A549 (cell line): ENCODE measurements at regions not wholly inside any gene's neighbourhood (a gene's known extent, or its start where the extent isn't known, plus 50 kb on each side); places are given as distances from the start of the nearest gene placed in this dataset.

ENCODE experiments used
- ATAC-seq, 2 experiments: fragments of 200-7000 bp in 1 of 2; fragments of >200 bp in 1 of 2; cut with Nextera tagmentation in 1 of 2; cut with Tn5 transposase in 1 of 2; 3 replicates each; pipeline versions ENCODE4 v1.8.0 to v1.9.1; 2018 to 2020; ENCODE audit warnings: mild to moderate bottlenecking in 1 of 2, moderate library complexity in 1 of 2
- CTCF ChIA-PET: fragments of 300-600 bp; sonication (Branson Sonifier 250); formaldehyde crosslinking; extraction: SDS; loops from one replicate; lab custom pipeline; 2021; ENCODE audit warnings: antibody characterized with exemption, inconsistent platforms; lab: Yijun Ruan, JAX
- POLR2A ChIA-PET: fragments of 350-600 bp; formaldehyde crosslinking; extraction: SDS; loops from one replicate; lab custom pipeline; 2021; ENCODE audit warnings: antibody characterized with exemption, inconsistent platforms; lab: Yijun Ruan, JAX
- DNase-seq, 2 experiments: peaks; one replicate each; pipeline versions ENCODE4 v3.0.0 to v3.0.0-alpha.2; 2011 to 2016; ENCODE audit warnings: low read depth in 1 of 2, low spot score in 1 of 2
- FAIRE-seq: peaks from 2 replicates; lab custom pipeline; 2011; peaks lifted over from hg19 to GRCh38; lab: Jason Lieb, UNC
- H3K27ac ChIP-seq, 2 experiments: fragments of >200 bp; sonication (Bioruptor Twin); formaldehyde crosslinking; 3 replicates each; pipeline ENCODE4 v1.5.1; 2016 to 2017
- H3K4me1 ChIP-seq: fragments of >200 bp; sonication (Bioruptor Twin); formaldehyde crosslinking; 3 replicates; pipeline ENCODE4 v1.6.1; 2016
- H3K4me2 ChIP-seq: fragments of >200 bp; sonication (Bioruptor Twin); formaldehyde crosslinking; 3 replicates; pipeline ENCODE4 v1.6.1; 2016
- H3K4me3 ChIP-seq: fragments of >200 bp; sonication (Bioruptor Twin); formaldehyde crosslinking; 3 replicates; pipeline ENCODE4 v1.5.1; 2016
- H3K9me3 ChIP-seq: fragments of >200 bp; sonication (Bioruptor Twin); formaldehyde crosslinking; 3 replicates; pipeline ENCODE4 v1.6.1; 2016
- BCL3 ChIP-seq: fragments of >200 bp; sonication (Bioruptor Twin); formaldehyde crosslinking; IDR thresholded peaks from 3 replicates; pipeline ENCODE4 v1.6.1; 2016
- CBX2 ChIP-seq: fragments of 200-600 bp; sonication (generic); IDR thresholded peaks from 2 replicates; pipeline ENCODE4 v1.6.1; 2016; ENCODE audit warnings: low read depth, mild to moderate bottlenecking, borderline replicate concordance
- CBX8 ChIP-seq: fragments of 200-600 bp; sonication (generic); IDR thresholded peaks from 2 replicates; pipeline ENCODE4 v1.6.1; 2016
- CHD2 ChIP-seq: fragments of 150-350 bp; IDR thresholded peaks from 2 replicates; pipeline ENCODE4 v1.6.1; 2014; ENCODE audit warnings: low read length; ENCODE audit not compliant: partially characterized antibody
- CHD4 ChIP-seq: fragments of 200-600 bp; sonication (generic); IDR thresholded peaks from 2 replicates; pipeline ENCODE4 v1.6.1; 2016; ENCODE audit warnings: antibody characterized with exemption, mild to moderate bottlenecking, borderline replicate concordance
- E2F6 ChIP-seq: IDR thresholded peaks from 2 replicates; pipeline ENCODE4 v1.6.1; 2012; ENCODE audit warnings: low read depth, borderline replicate concordance
- ELK1 ChIP-seq: fragments of 150-350 bp; IDR thresholded peaks from 2 replicates; pipeline ENCODE4 v1.6.1; 2014; ENCODE audit warnings: low read depth, mild to moderate bottlenecking, low read length
- EP300 ChIP-seq, 2 experiments: fragments of >200 bp; sonication (Bioruptor Twin); formaldehyde crosslinking; IDR thresholded peaks; 2 replicates in 1 of 2; 3 replicates in 1 of 2; pipeline ENCODE4 v1.6.1; 2016 to 2017
- HMGXB4 ChIP-seq: fragments of 250-450 bp; sonication (Bioruptor Pico); IDR thresholded peaks from 2 replicates; pipeline ENCODE4 v1.5.0; 2021; ENCODE audit warnings: mild to moderate bottlenecking, moderate library complexity, borderline replicate concordance
- HOXA7 ChIP-seq: fragments of 250-450 bp; sonication (Bioruptor Pico); IDR thresholded peaks from 2 replicates; pipeline ENCODE4 v1.5.0; 2020; ENCODE audit warnings: mild to moderate bottlenecking, moderate library complexity
- KDM1A ChIP-seq: fragments of 200-600 bp; sonication (generic); IDR thresholded peaks from 2 replicates; pipeline ENCODE4 v1.6.1; 2016; ENCODE audit warnings: low read depth, mild to moderate bottlenecking
- KDM5A ChIP-seq: fragments of 200-600 bp; sonication (generic); IDR thresholded peaks from 2 replicates; pipeline ENCODE4 v1.6.1; 2016; ENCODE audit warnings: antibody characterized with exemption, mild to moderate bottlenecking
- MAX ChIP-seq: IDR thresholded peaks from 2 replicates; pipeline ENCODE4 v1.6.1; 2012
- NR3C1 ChIP-seq: fragments of >200 bp; sonication (Bioruptor Twin); formaldehyde crosslinking; IDR thresholded peaks from 3 replicates; pipeline ENCODE4 v1.6.1; 2017
- POLR2A ChIP-seq: IDR thresholded peaks from 2 replicates; pipeline ENCODE4 v1.6.1; 2012; ENCODE audit warnings: mild to moderate bottlenecking, low read length
- RARB ChIP-seq: fragments of 250-450 bp; sonication (Bioruptor Pico); IDR thresholded peaks from 2 replicates; pipeline ENCODE4 v1.8.0; 2021; ENCODE audit warnings: mild to moderate bottlenecking, moderate library complexity
- RFX5 ChIP-seq: fragments of 450-650 bp; IDR thresholded peaks from 2 replicates; pipeline ENCODE4 v1.7.1; 2014; ENCODE audit warnings: antibody characterized with exemption, mild to moderate bottlenecking, moderate library complexity
- RNF2 ChIP-seq: fragments of 200-600 bp; sonication (generic); IDR thresholded peaks from 2 replicates; pipeline ENCODE4 v1.6.1; 2016; ENCODE audit warnings: low read depth, mild to moderate bottlenecking, antibody characterized with exemption, moderate library complexity, borderline replicate concordance
- TP53 ChIP-seq: fragments of 250-450 bp; sonication (Bioruptor Pico); IDR thresholded peaks from 2 replicates; pipeline ENCODE4 v1.5.0; 2021; ENCODE audit warnings: mild to moderate bottlenecking, moderate library complexity
- ZSCAN20 ChIP-seq: fragments of 250-450 bp; sonication (Bioruptor Pico); IDR thresholded peaks from 2 replicates; pipeline ENCODE4 v1.8.0; 2022; ENCODE audit warnings: mild to moderate bottlenecking, moderate library complexity
- WGBS: methylation state at CpG from one replicate; pipeline ENCODE4 v1.1.6; 2017; ENCODE audit errors: missing lambda C conversion rate; 5-methylcytosine and 5-hydroxymethylcytosine counted together

GRCh38 chr4:66704243-66704642, 841.1 kb downstream of the CENPC start:
- ChIA-PET CTCF (no interaction called here), POLR2A (no interaction called here)
- 78% methylated on average over 2 of the region's 2 CpGs for WGBS
- ATAC-seq, result no peak
- no peak for DNase-seq
- no peak overlapping the region for H3K27ac ChIP-seq
- H3K4me3 ChIP-seq, result no peak overlapping the region
- H3K9me3 ChIP-seq, result no peaks in the 10 kb centered on the region
- H3K4me2 ChIP-seq, result no peak overlapping the region
- no peak for TF ChIP-seq ZSCAN20 (CRISPR knock-in tag)
- TF ChIP-seq TP53 (CRISPR knock-in tag), result no peak
- TF ChIP-seq HMGXB4 (CRISPR knock-in tag), result no peak
- TF ChIP-seq POLR2A, result no peak
- TF ChIP-seq CHD4, result no peak
- no peak for TF ChIP-seq MAX
- no peaks in the 10 kb centered on the region for H3K4me1 ChIP-seq
- no peak for FAIRE-seq

- H3K27ac ChIP-seq, result no peak overlapping the region
- H3K9me3 ChIP-seq, result no peaks in the 10 kb centered on the region
- TF ChIP-seq KDM5A (no peak), RARB (no peak), E2F6 (no peak), RNF2 (no peak), HOXA7 (CRISPR knock-in tag) (no peak), HMGXB4 (CRISPR knock-in tag) (no peak), EP300 (IDR thresholded peaks at IDR 0.05) (no peak), NR3C1 (no peak)
- TF ChIP-seq, all 56 proteins: peak for 0
- Histone ChIP-seq H3K4me2 (no peak overlapping the region), H3K4me1 (no peaks in the 10 kb centered on the region), H3K4me3 (no peak overlapping the region)
- WGBS, result 93% methylated on average over 3 of the region's 3 CpGs
- POLR2A ChIA-PET, result no interaction called here
- FAIRE-seq, result no peak
- no peak for DNase-seq
- ATAC-seq, result no peak
- CTCF ChIA-PET, result no interaction called here
Observed at GRCh38 chr4:66694739-66695138, 850.6 kb downstream of the CENPC start.

- TF ChIP-seq CBX2, result no peak
- TF ChIP-seq KDM1A, result no peak
- TF ChIP-seq BCL3, result no peak
- TF ChIP-seq CHD2, result no peak
- no peak for TF ChIP-seq ELK1
- TF ChIP-seq RFX5, result no peak
- no peak for TF ChIP-seq CBX8
- TF ChIP-seq HMGXB4 (CRISPR knock-in tag), result no peak
- no peak for TF ChIP-seq ZSCAN20 (CRISPR knock-in tag)
- TF ChIP-seq, all 56 proteins: peak for 0
- FAIRE-seq (no peak), ATAC-seq (no peak), DNase-seq (no peak)
- Histone ChIP-seq H3K9me3 (no peaks in the 10 kb centered on the region), H3K4me3 (no peak overlapping the region), H3K27ac (no peak overlapping the region), H3K4me1 (no peaks in the 10 kb centered on the region), H3K4me2 (no peak overlapping the region)
- CTCF ChIA-PET, result no interaction called here
- 93% methylated on average over 1 of the region's 1 CpG for WGBS
- POLR2A ChIA-PET, result no interaction called here
Observed at GRCh38 chr4:66693694-66694093, 851.6 kb downstream of the CENPC start.
